Panc1 (cell line): ENCODE measurements at regions not wholly inside any gene's neighbourhood (a gene's known extent, or its start where the extent isn't known, plus 50 kb on each side); places are given as distances from the start of the nearest gene placed in this dataset.

Experiments
- ATAC-seq: fragments of 200-7000 bp; cut with Tn5 transposase; 2 replicates; pipeline ENCODE4 v1.9.1; 2020; ENCODE audit warnings: mild to moderate bottlenecking, moderate library complexity
- BruUV-seq: library from RNA; stranded (reverse); fragments of 400-500 nt; replicated peaks from 2 replicates; lab custom pipeline; 2021; lab: Mats Ljungman, UMichigan
- CTCF ChIA-PET: fragments of 300-600 bp; sonication (Branson Sonifier 250); formaldehyde crosslinking; loops from one replicate; lab custom pipeline; 2022; ENCODE audit warnings: antibody characterized with exemption; lab: Charles Lee
- POLR2A ChIA-PET: fragments of 300-600 bp; sonication (Branson Sonifier 250); formaldehyde crosslinking; loops from one replicate; lab custom pipeline; 2022; ENCODE audit warnings: antibody characterized with exemption; lab: Charles Lee
- DNase-seq: peaks from one replicate; pipeline ENCODE4 v3.0.0-alpha.2; 2010; ENCODE audit warnings: low read depth, low spot score
- H3K27ac ChIP-seq: 2 replicates; pipeline ENCODE4 v1.5.1; 2011; ENCODE audit warnings: mild to moderate bottlenecking, low read length, inconsistent platforms
- H3K27me3 ChIP-seq: fragments of 200-500 bp; sonication (Bioruptor generic); 2 replicates; pipeline ENCODE4 v1.6.0; 2014; ENCODE audit warnings: low read length, inconsistent platforms; ENCODE audit not compliant: control insufficient read depth, insufficient read depth
- H3K36me3 ChIP-seq: fragments of 200-500 bp; sonication (Bioruptor generic); 2 replicates; pipeline ENCODE4 v1.5.1; 2014; ENCODE audit warnings: inconsistent platforms, mild to moderate bottlenecking, low read length, moderate library complexity; ENCODE audit not compliant: control insufficient read depth, insufficient read depth
- H3K4me1 ChIP-seq: 2 replicates; pipeline ENCODE4 v1.5.1; 2011; ENCODE audit warnings: inconsistent platforms, mild to moderate bottlenecking, low read length, moderate library complexity; ENCODE audit not compliant: control insufficient read depth, insufficient read depth
- H3K4me3 ChIP-seq, 2 experiments: 2 replicates each; pipeline ENCODE4 v1.5.1; 2011 to 2012; ENCODE audit warnings: low read depth in 2 of 2, low read length in 2 of 2, mild to moderate bottlenecking in 2 of 2, inconsistent platforms in 1 of 2, moderate library complexity in 1 of 2
- H3K9me3 ChIP-seq: fragments of 200-500 bp; sonication (Bioruptor generic); 2 replicates; pipeline ENCODE4 v1.5.1; 2014; ENCODE audit warnings: low read depth, mild to moderate bottlenecking, inconsistent platforms, low read length, moderate library complexity; ENCODE audit not compliant: control insufficient read depth, insufficient read depth
- CTCF ChIP-seq: fragments of 450-650 bp; IDR thresholded peaks from 2 replicates; pipeline ENCODE4 v1.5.1; 2017; ENCODE audit warnings: mild to moderate bottlenecking
- POLR2AphosphoS5 ChIP-seq: IDR thresholded peaks from 2 replicates; pipeline ENCODE4 v1.6.1; 2012; ENCODE audit warnings: mild to moderate bottlenecking, low read depth, low read length, moderate library complexity
- SIN3A ChIP-seq: IDR thresholded peaks from 2 replicates; pipeline ENCODE4 v1.6.1; 2012; ENCODE audit warnings: low read depth, mild to moderate bottlenecking, low read length, moderate library complexity, borderline replicate concordance; ENCODE audit not compliant: insufficient read depth
- TCF7L2 ChIP-seq: IDR thresholded peaks from 2 replicates; pipeline ENCODE4 v1.6.1; 2011; ENCODE audit warnings: mild to moderate bottlenecking, low read depth, low read length, inconsistent platforms
- in situ Hi-C: cut with HindIII; loops from 2 replicates; pipeline ENCODE4 v1.10.0; 2016; ENCODE audit warnings: low sequenced_read_pairs, low pct_unique_long_range_greater_than_20kb
- intact Hi-C: fragments of 100-400 bp; cut with micrococcal nuclease; formaldehyde crosslinking; loops from one replicate; pipeline ENCODE4 v1.10.0; 2022; ENCODE audit not compliant: unreplicated experiment
- TF ChIP-seq, protein P1 (sequence below), 2 experiments: IDR thresholded peaks; 2 replicates each; pipeline ENCODE4 v1.6.1; 2011 to 2012; ENCODE audit warnings: low read depth in 2 of 2, control low read depth in 1 of 2, low read length in 1 of 2, mild to moderate bottlenecking in 1 of 2, moderate library complexity in 1 of 2; ENCODE audit not compliant: insufficient read depth in 1 of 2

GRCh38 chr15:95296643-95297042 is 1033.9 kb upstream of the NR2F2 start:
- CTCF ChIA-PET, result no interaction called here
- intact Hi-C loops (no loop called here), in situ Hi-C loops (no loop called here)
- no peak for ATAC-seq
- no peak for DNase-seq
- H3K36me3 ChIP-seq, result no peaks in the 10 kb centered on the region
- no TSS peak for BruUV-seq
- H3K27ac ChIP-seq, result no peak overlapping the region
- H3K9me3 ChIP-seq, result no peaks in the 10 kb centered on the region
- H3K27me3 ChIP-seq, result no peaks in the 10 kb centered on the region
- no peak overlapping the region for H3K4me3 ChIP-seq
- no peaks in the 10 kb centered on the region for H3K4me1 ChIP-seq
- TF ChIP-seq TCF7L2, result 0 out of 2 replicates have a peak, but pooled peaks have one; percentile 14
- TF ChIP-seq, protein P1, sequence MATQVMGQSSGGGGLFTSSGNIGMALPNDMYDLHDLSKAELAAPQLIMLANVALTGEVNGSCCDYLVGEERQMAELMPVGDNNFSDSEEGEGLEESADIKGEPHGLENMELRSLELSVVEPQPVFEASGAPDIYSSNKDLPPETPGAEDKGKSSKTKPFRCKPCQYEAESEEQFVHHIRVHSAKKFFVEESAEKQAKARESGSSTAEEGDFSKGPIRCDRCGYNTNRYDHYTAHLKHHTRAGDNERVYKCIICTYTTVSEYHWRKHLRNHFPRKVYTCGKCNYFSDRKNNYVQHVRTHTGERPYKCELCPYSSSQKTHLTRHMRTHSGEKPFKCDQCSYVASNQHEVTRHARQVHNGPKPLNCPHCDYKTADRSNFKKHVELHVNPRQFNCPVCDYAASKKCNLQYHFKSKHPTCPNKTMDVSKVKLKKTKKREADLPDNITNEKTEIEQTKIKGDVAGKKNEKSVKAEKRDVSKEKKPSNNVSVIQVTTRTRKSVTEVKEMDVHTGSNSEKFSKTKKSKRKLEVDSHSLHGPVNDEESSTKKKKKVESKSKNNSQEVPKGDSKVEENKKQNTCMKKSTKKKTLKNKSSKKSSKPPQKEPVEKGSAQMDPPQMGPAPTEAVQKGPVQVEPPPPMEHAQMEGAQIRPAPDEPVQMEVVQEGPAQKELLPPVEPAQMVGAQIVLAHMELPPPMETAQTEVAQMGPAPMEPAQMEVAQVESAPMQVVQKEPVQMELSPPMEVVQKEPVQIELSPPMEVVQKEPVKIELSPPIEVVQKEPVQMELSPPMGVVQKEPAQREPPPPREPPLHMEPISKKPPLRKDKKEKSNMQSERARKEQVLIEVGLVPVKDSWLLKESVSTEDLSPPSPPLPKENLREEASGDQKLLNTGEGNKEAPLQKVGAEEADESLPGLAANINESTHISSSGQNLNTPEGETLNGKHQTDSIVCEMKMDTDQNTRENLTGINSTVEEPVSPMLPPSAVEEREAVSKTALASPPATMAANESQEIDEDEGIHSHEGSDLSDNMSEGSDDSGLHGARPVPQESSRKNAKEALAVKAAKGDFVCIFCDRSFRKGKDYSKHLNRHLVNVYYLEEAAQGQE (IDR thresholded peaks at IDR 0.05; ENCODE audit: insufficient read depth in 1 of 2, low read depth in 2 of 2, low read length in 1 of 2), result no peak
- no peak for TF ChIP-seq CTCF
- TF ChIP-seq POLR2AphosphoS5, result no peak
- no peak for TF ChIP-seq SIN3A
- POLR2A ChIA-PET, result no interaction called here

- Histone ChIP-seq H3K36me3 (no peaks in the 10 kb centered on the region), H3K9me3 (no peaks in the 10 kb centered on the region), H3K27ac (no peak overlapping the region), H3K4me1 (no peaks in the 10 kb centered on the region), H3K27me3 (no peaks in the 10 kb centered on the region), H3K4me3 (no peak overlapping the region)
- DNase-seq (no peak), ATAC-seq (no peak)
- in situ Hi-C loops (no loop called here), intact Hi-C loops (no loop called here)
- BruUV-seq, result no TSS peak
- no peak for TF ChIP-seq POLR2AphosphoS5
- TF ChIP-seq, protein P1 (IDR thresholded peaks at IDR 0.05; ENCODE audit: insufficient read depth in 1 of 2, low read depth in 2 of 2, low read length in 1 of 2), result no peak
- TF ChIP-seq SIN3A, result no peak
- ChIA-PET POLR2A (no interaction called here), CTCF (no interaction called here)
These were observed 1031.8 kb upstream of the NR2F2 start for GRCh38 chr15:95298729-95299128.
